H1 (cell line): ENCODE measurements at regions not wholly inside any gene's neighbourhood (a gene's known extent, or its start where the extent isn't known, plus 50 kb on each side); places are given as distances from the start of the nearest gene placed in this dataset.

Source experiments
- CTCF ChIA-PET: fragments of 300-600 bp; sonication (Branson Sonifier 250); formaldehyde crosslinking; loops from one replicate; lab custom pipeline; 2021; ENCODE audit not compliant: partially characterized antibody; lab: Charles Lee
- POLR2A ChIA-PET: fragments of 300-600 bp; sonication (Branson Sonifier 250); formaldehyde crosslinking; loops from one replicate; lab custom pipeline; 2021; ENCODE audit warnings: inconsistent platforms; ENCODE audit not compliant: partially characterized antibody; lab: Charles Lee
- DNase-seq, 2 experiments: peaks; one replicate each; pipeline versions ENCODE4 v3.0.0 to v3.0.0-alpha.2; 2010 to 2022; ENCODE audit warnings: low spot score in 2 of 2, low read depth in 1 of 2, mixed read lengths in 1 of 2
- FAIRE-seq: peaks from 2 replicates; lab custom pipeline; 2011; peaks lifted over from hg19 to GRCh38; lab: Jason Lieb, UNC
- H2AFZ ChIP-seq: 2 replicates; pipeline ENCODE4 v1.8.1; 2012; ENCODE audit warnings: low read length, inconsistent platforms
- H2AK5ac ChIP-seq: 2 replicates; pipeline ENCODE4 v1.6.1; 2013; ENCODE audit warnings: low read depth, low read length
- H2BK120ac ChIP-seq: replicated peaks from 2 replicates; pipeline ENCODE3; 2013; ENCODE audit warnings: low read depth, low read length, inconsistent platforms
- H2BK12ac ChIP-seq: 2 replicates; pipeline ENCODE4 v1.6.1; 2013; ENCODE audit warnings: low read depth, low read length
- H2BK15ac ChIP-seq: 2 replicates; pipeline ENCODE4 v1.6.1; 2013; ENCODE audit warnings: low read length
- H2BK20ac ChIP-seq: 2 replicates; pipeline ENCODE4 v1.6.1; 2013; ENCODE audit warnings: low read length
- H2BK5ac ChIP-seq: 2 replicates; pipeline ENCODE4 v1.6.1; 2013; ENCODE audit warnings: low read depth, low read length
- H3K14ac ChIP-seq: 2 replicates; pipeline ENCODE4 v1.6.1; 2013; ENCODE audit warnings: inconsistent platforms; ENCODE audit not compliant: insufficient read length
- H3K18ac ChIP-seq: 2 replicates; pipeline ENCODE4 v1.6.1; 2013; ENCODE audit warnings: low read length; ENCODE audit errors: extremely low read depth
- H3K23ac ChIP-seq: 2 replicates; pipeline ENCODE4 v1.6.1; 2013; ENCODE audit warnings: inconsistent platforms; ENCODE audit not compliant: insufficient read length
- H3K23me2 ChIP-seq: 2 replicates; pipeline ENCODE4 v1.6.1; 2013; ENCODE audit warnings: low read depth, low read length
- H3K27ac ChIP-seq: 2 replicates; pipeline ENCODE4 v1.6.1; 2011; ENCODE audit warnings: low read depth, low read length, inconsistent platforms
- H3K27me3 ChIP-seq, 4 experiments: replicated peaks in 1 of 4; 1 replicate in 1 of 4; 2 replicates in 3 of 4; pipeline versions ENCODE4 v1.6.1 to v1.8.1; 2011 to 2013; ENCODE audit warnings: low read length in 3 of 4, mild to moderate bottlenecking in 3 of 4, inconsistent platforms in 2 of 4, mixed read lengths in 2 of 4, moderate library complexity in 1 of 4; ENCODE audit not compliant: control insufficient read depth in 3 of 4, insufficient read depth in 3 of 4; ENCODE audit errors: extremely low read depth in 1 of 4
- H3K36me3 ChIP-seq, 4 experiments: 2 replicates each; pipeline versions ENCODE4 v1.6.1 to v1.8.1; 2011 to 2013; ENCODE audit warnings: mild to moderate bottlenecking in 4 of 4, low read length in 3 of 4, moderate library complexity in 2 of 4, control low read depth in 1 of 4, inconsistent platforms in 1 of 4; ENCODE audit not compliant: insufficient read depth in 4 of 4, control insufficient read depth in 2 of 4
- H3K4ac ChIP-seq: replicated peaks from 2 replicates; pipeline ENCODE3; 2013; ENCODE audit warnings: low read length, low read depth, mixed read lengths, inconsistent platforms; ENCODE audit not compliant: insufficient read length
- H3K4me1 ChIP-seq, 4 experiments: replicated peaks in 1 of 4; 1 replicate in 1 of 4; 2 replicates in 3 of 4; pipeline versions ENCODE4 v1.6.1 to v1.8.1; 2011 to 2013; ENCODE audit warnings: low read length in 3 of 4, inconsistent platforms in 2 of 4, mixed read lengths in 1 of 4; ENCODE audit not compliant: insufficient read depth in 4 of 4, control insufficient read depth in 3 of 4
- H3K4me2 ChIP-seq, 2 experiments: 2 replicates each; pipeline versions ENCODE4 v1.6.1 to v1.8.1; 2011 to 2013; ENCODE audit warnings: low read depth in 2 of 2, low read length in 2 of 2, control low read depth in 1 of 2, inconsistent platforms in 1 of 2, mild to moderate bottlenecking in 1 of 2; ENCODE audit not compliant: insufficient read depth in 1 of 2
- H3K4me3 ChIP-seq, 4 experiments: fragments of 200-600, 300-600 bp in 1 of 4; sonication (generic), shearing (Covaris generic), sonication (Bioruptor Twin) in 1 of 4; 2 replicates each; pipeline versions ENCODE4 v1.5.1 to v1.8.1; 2011 to 2016; ENCODE audit warnings: low read length in 4 of 4, low read depth in 3 of 4, control low read depth in 2 of 4, inconsistent platforms in 2 of 4, mild to moderate bottlenecking in 2 of 4, mixed read lengths in 1 of 4, moderate library complexity in 1 of 4; ENCODE audit not compliant: insufficient read depth in 2 of 4; ENCODE audit errors: extremely low read depth in 1 of 4
- H3K56ac ChIP-seq: replicated peaks from 2 replicates; pipeline ENCODE3; 2013; ENCODE audit warnings: low read depth, mild to moderate bottlenecking, mixed read lengths, low read length, inconsistent platforms; ENCODE audit not compliant: insufficient read length
- H3K79me1 ChIP-seq: 2 replicates; pipeline ENCODE4 v1.6.1; 2013; ENCODE audit warnings: low read depth, low read length, control low read depth
- H3K79me2 ChIP-seq, 2 experiments: 2 replicates each; pipeline versions ENCODE4 v1.6.1 to v1.8.1; 2012 to 2013; ENCODE audit warnings: low read length in 2 of 2, mild to moderate bottlenecking in 2 of 2, inconsistent platforms in 1 of 2; ENCODE audit not compliant: insufficient read depth in 2 of 2, control insufficient read depth in 1 of 2
- H3K9ac ChIP-seq, 4 experiments: replicated peaks in 1 of 4; 1 replicate in 1 of 4; 2 replicates in 3 of 4; pipeline versions ENCODE4 v1.6.1 to v1.8.1; 2011 to 2013; ENCODE audit warnings: low read depth in 3 of 4, low read length in 3 of 4, control low read depth in 2 of 4, mild to moderate bottlenecking in 2 of 4, moderate library complexity in 2 of 4, inconsistent platforms in 1 of 4; ENCODE audit errors: extremely low read depth in 1 of 4
- H3K9me3 ChIP-seq, 2 experiments: 2 replicates each; pipeline versions ENCODE4 v1.6.1 to v1.8.1; 2012 to 2013; ENCODE audit warnings: mild to moderate bottlenecking in 2 of 2, moderate library complexity in 2 of 2, control low read depth in 1 of 2, inconsistent platforms in 1 of 2, low read depth in 1 of 2, low read length in 1 of 2, mixed read lengths in 1 of 2; ENCODE audit not compliant: insufficient read depth in 2 of 2
- H4K20me1 ChIP-seq, 2 experiments: replicated peaks in 1 of 2; 2 replicates each; pipeline versions ENCODE3 to v1.8.1; 2011 to 2013; ENCODE audit warnings: inconsistent platforms in 2 of 2, low read length in 2 of 2, mild to moderate bottlenecking in 1 of 2; ENCODE audit not compliant: insufficient read depth in 2 of 2, control insufficient read depth in 1 of 2
- H4K5ac ChIP-seq: 2 replicates; pipeline ENCODE4 v1.6.1; 2013; ENCODE audit warnings: low read length, low read depth, mixed read lengths, inconsistent platforms; ENCODE audit not compliant: insufficient read length
- H4K8ac ChIP-seq: 2 replicates; pipeline ENCODE4 v1.8.0; 2013; ENCODE audit warnings: mild to moderate bottlenecking, moderate library complexity, low read length, inconsistent platforms; ENCODE audit not compliant: insufficient read depth; ENCODE audit errors: extremely low read depth
- H4K91ac ChIP-seq: replicated peaks from 2 replicates; pipeline ENCODE3; 2013; ENCODE audit warnings: low read length, mixed read lengths, inconsistent platforms; ENCODE audit not compliant: insufficient read length
- GABPA ChIP-seq: IDR thresholded peaks from 2 replicates; pipeline ENCODE4 v1.6.1; 2011; ENCODE audit warnings: mild to moderate bottlenecking, low read length, moderate library complexity, borderline replicate concordance; ENCODE audit not compliant: insufficient read depth
- WGBS, 2 experiments: shearing (Covaris generic) in 1 of 2; methylation state at CpG; one replicate each; pipeline versions ENCODE4 v1.1.6 to v1.1.7; 2013 to 2015; ENCODE audit warnings: low lambda C conversion rate in 2 of 2, mixed read lengths in 2 of 2, inconsistent platforms in 1 of 2, low coverage in 1 of 2, missing lambda C conversion rate in 1 of 2; ENCODE audit not compliant: insufficient replicate concordance in 2 of 2, insufficient coverage in 1 of 2, insufficient read length in 1 of 2; ENCODE audit errors: extremely low coverage in 1 of 2, missing lambda C conversion rate in 1 of 2; 5-methylcytosine and 5-hydroxymethylcytosine counted together

- no peak overlapping the region for H3K56ac ChIP-seq
- H3K36me3 ChIP-seq: no peaks in the 10 kb centered on the region
- FAIRE-seq: no peak
- no peak overlapping the region for H2BK120ac ChIP-seq
- no peak overlapping the region for H3K14ac ChIP-seq
- H3K23me2 ChIP-seq: no peaks in the 10 kb centered on the region
- no peak overlapping the region for H3K4ac ChIP-seq
- H2AFZ ChIP-seq: no peak overlapping the region
- H3K23ac ChIP-seq: no peak overlapping the region
- no peak overlapping the region for H4K5ac ChIP-seq
- no peak overlapping the region for H2BK5ac ChIP-seq
- no peak overlapping the region for H3K27ac ChIP-seq
- no peaks in the 10 kb centered on the region for H3K4me1 ChIP-seq
- ChIA-PET CTCF (no interaction called here), POLR2A (no interaction called here)
- H3K9me3 ChIP-seq: no peaks in the 10 kb centered on the region
- WGBS, 2 experiments: 94% methylated on average over 2 of the region's 2 CpGs; no CpG with 5 or more reads in 1 of the 2 experiments
- no peak for TF ChIP-seq GABPA
- TF ChIP-seq, all 59 proteins: peak for 0
- no peak overlapping the region for H3K4me3 ChIP-seq
- H2BK15ac ChIP-seq: no peak overlapping the region
- no peaks in the 10 kb centered on the region for H3K79me2 ChIP-seq
- no peak overlapping the region for H4K91ac ChIP-seq
- no peaks in the 10 kb centered on the region for H4K20me1 ChIP-seq
- DNase-seq: no peak
- H3K79me1 ChIP-seq: no peaks in the 10 kb centered on the region
- no peak overlapping the region for H3K9ac ChIP-seq
- H4K8ac ChIP-seq: no peak overlapping the region
- no peaks in the 10 kb centered on the region for H3K27me3 ChIP-seq
- no peak overlapping the region for H2AK5ac ChIP-seq
- no peak overlapping the region for H2BK12ac ChIP-seq
- H3K18ac ChIP-seq: no peak overlapping the region
- H2BK20ac ChIP-seq: no peak overlapping the region
- H3K4me2 ChIP-seq: no peak overlapping the region
Measured at GRCh38 chr4:43341741-43342140, 449.2 kb downstream of the GRXCR1 start.
